IMR-90 (cell line): ENCODE measurements at regions not wholly inside any gene's neighbourhood (a gene's known extent, or its start where the extent isn't known, plus 50 kb on each side); places are given as distances from the start of the nearest gene placed in this dataset.

ENCODE experiments used
- ATAC-seq: fragments of 200-7000 bp; cut with Tn5 transposase; 2 replicates; pipeline ENCODE4 v1.9.1; 2020; ENCODE audit warnings: low read depth, mild to moderate bottlenecking, moderate library complexity
- BruUV-seq: library from RNA; stranded (reverse); fragments of 400-500 nt; replicated peaks from 2 replicates; lab custom pipeline; 2021; lab: Mats Ljungman, UMichigan
- CTCF ChIA-PET: fragments of 300-600 bp; formaldehyde crosslinking; extraction: SDS; loops from one replicate; lab custom pipeline; 2021; ENCODE audit warnings: antibody characterized with exemption; lab: Yijun Ruan, JAX
- POLR2A ChIA-PET: fragments of 300-600 bp; sonication (Branson Sonifier 250); formaldehyde crosslinking; loops from one replicate; lab custom pipeline; 2022; ENCODE audit warnings: antibody characterized with exemption; ENCODE audit not compliant: unreplicated experiment; lab: Charles Lee
- DNase-seq: peaks from one replicate; pipeline ENCODE4 v3.0.0; 2013
- H2AFZ ChIP-seq: replicated peaks from 2 replicates; pipeline ENCODE3; 2013; ENCODE audit warnings: low read length, mild to moderate bottlenecking; ENCODE audit not compliant: poor library complexity
- H2AK5ac ChIP-seq: 2 replicates; pipeline ENCODE4 v1.6.1; 2013; ENCODE audit warnings: low read depth, low read length, inconsistent platforms
- H2AK9ac ChIP-seq: replicated peaks from 2 replicates; pipeline ENCODE3; 2013; ENCODE audit warnings: mild to moderate bottlenecking, low read depth, low read length, moderate library complexity; ENCODE audit not compliant: poor library complexity
- H2BK120ac ChIP-seq: 2 replicates; pipeline ENCODE4 v1.6.1; 2013; ENCODE audit warnings: low read depth, low read length, inconsistent platforms
- H2BK15ac ChIP-seq: 3 replicates; pipeline ENCODE4 v1.6.1; 2013; ENCODE audit warnings: low read depth, low read length, inconsistent platforms
- H2BK20ac ChIP-seq: 2 replicates; pipeline ENCODE4 v1.6.1; 2013; ENCODE audit warnings: low read depth, mild to moderate bottlenecking, inconsistent platforms, low read length, moderate library complexity
- H2BK5ac ChIP-seq: 2 replicates; pipeline ENCODE4 v1.6.1; 2013; ENCODE audit warnings: mild to moderate bottlenecking, low read depth, low read length, inconsistent platforms; ENCODE audit not compliant: poor library complexity, severe bottlenecking
- H3K14ac ChIP-seq: replicated peaks from 2 replicates; pipeline ENCODE4 v1.6.1; 2013; ENCODE audit warnings: low read depth, low read length, inconsistent platforms
- H3K18ac ChIP-seq: 2 replicates; pipeline ENCODE4 v1.6.1; 2013; ENCODE audit warnings: low read depth, low read length, control low read depth
- H3K23ac ChIP-seq: 2 replicates; pipeline ENCODE4 v1.6.1; 2013; ENCODE audit warnings: low read depth, low read length, inconsistent platforms
- H3K27ac ChIP-seq: 2 replicates; pipeline ENCODE4 v1.5.1; 2013; ENCODE audit warnings: mild to moderate bottlenecking, control low read depth, low read length; ENCODE audit not compliant: insufficient read depth
- H3K27me3 ChIP-seq: 2 replicates; pipeline ENCODE4 v1.6.1; 2013; ENCODE audit warnings: low read length; ENCODE audit not compliant: control insufficient read depth, insufficient read depth
- H3K36me3 ChIP-seq: 2 replicates; pipeline ENCODE4 v1.6.1; 2013; ENCODE audit warnings: low read length, mixed read lengths; ENCODE audit not compliant: control insufficient read depth, insufficient read depth
- H3K4ac ChIP-seq: 2 replicates; pipeline ENCODE4 v1.6.1; 2013; ENCODE audit warnings: low read depth, low read length, inconsistent platforms
- H3K4me1 ChIP-seq: 2 replicates; pipeline ENCODE4 v1.6.1; 2013; ENCODE audit warnings: low read length, mixed read lengths; ENCODE audit not compliant: control insufficient read depth, insufficient read depth
- H3K4me2 ChIP-seq: 2 replicates; pipeline ENCODE4 v1.6.1; 2013; ENCODE audit warnings: low read depth, mild to moderate bottlenecking, control low read depth, low read length, moderate library complexity
- H3K4me3 ChIP-seq: 2 replicates; pipeline ENCODE4 v1.5.1; 2013; ENCODE audit warnings: low read depth, mild to moderate bottlenecking, control low read depth, low read length, moderate library complexity; ENCODE audit not compliant: insufficient read depth
- H3K56ac ChIP-seq: 2 replicates; pipeline ENCODE4 v1.6.1; 2013; ENCODE audit warnings: low read length, inconsistent platforms; ENCODE audit not compliant: insufficient read depth; ENCODE audit errors: extremely low read depth
- H3K79me1 ChIP-seq, 2 experiments: 2 replicates each; pipeline ENCODE4 v1.6.1; 2013; ENCODE audit warnings: low read length in 2 of 2, inconsistent platforms in 1 of 2, low read depth in 1 of 2
- H3K9ac ChIP-seq: 2 replicates; pipeline ENCODE4 v1.6.1; 2013; ENCODE audit warnings: low read depth, low read length, control low read depth
- H3K9me1 ChIP-seq: 2 replicates; pipeline ENCODE4 v1.6.1; 2013; ENCODE audit warnings: low read length, inconsistent platforms; ENCODE audit not compliant: insufficient read depth
- H3K9me3 ChIP-seq: 2 replicates; pipeline ENCODE4 v1.6.1; 2013; ENCODE audit warnings: low read length; ENCODE audit not compliant: control insufficient read depth, insufficient read depth
- H4K20me1 ChIP-seq: 2 replicates; pipeline ENCODE4 v1.6.1; 2013; ENCODE audit warnings: low read length, inconsistent platforms; ENCODE audit not compliant: insufficient read depth
- H4K5ac ChIP-seq: 2 replicates; pipeline ENCODE4 v1.6.1; 2013; ENCODE audit warnings: mild to moderate bottlenecking, low read depth, low read length, control low read depth
- H4K8ac ChIP-seq, 2 experiments: 2 replicates each; pipeline ENCODE4 v1.6.1; 2013; ENCODE audit warnings: low read depth in 2 of 2, low read length in 2 of 2, control low read depth in 1 of 2, inconsistent platforms in 1 of 2
- H4K91ac ChIP-seq: 2 replicates; pipeline ENCODE4 v1.6.1; 2013; ENCODE audit warnings: low read depth, low read length, inconsistent platforms; ENCODE audit not compliant: insufficient read depth
- CEBPB ChIP-seq: IDR thresholded peaks from 2 replicates; pipeline ENCODE4 v1.6.1; 2012; ENCODE audit warnings: low read depth, low read length, improper control_type of control experiment
- CHD1 ChIP-seq: IDR thresholded peaks from 2 replicates; pipeline ENCODE4 v1.6.1; 2012; ENCODE audit warnings: low read depth, low read length, improper control_type of control experiment
- FOS ChIP-seq: fragments of 150-350 bp; IDR thresholded peaks from 2 replicates; pipeline ENCODE4 v1.6.1; 2016; ENCODE audit warnings: low read depth, low read length
- MAFK ChIP-seq: IDR thresholded peaks from 2 replicates; pipeline ENCODE4 v1.6.1; 2012; ENCODE audit warnings: low read depth, low read length, improper control_type of control experiment
- MAZ ChIP-seq: IDR thresholded peaks from 2 replicates; pipeline ENCODE4 v1.6.1; 2012; ENCODE audit warnings: low read depth, mild to moderate bottlenecking, low read length, improper control_type of control experiment, moderate library complexity, borderline replicate concordance
- MXI1 ChIP-seq: IDR thresholded peaks from 2 replicates; pipeline ENCODE4 v1.6.1; 2012; ENCODE audit warnings: low read depth, mild to moderate bottlenecking, low read length, moderate library complexity, borderline replicate concordance
- RCOR1 ChIP-seq: IDR thresholded peaks from 2 replicates; pipeline ENCODE4 v1.6.1; 2012; ENCODE audit warnings: mild to moderate bottlenecking, low read length, improper control_type of control experiment; ENCODE audit not compliant: insufficient replicate concordance
- SMC3 ChIP-seq: fragments of 150-350 bp; IDR thresholded peaks from 2 replicates; pipeline ENCODE4 v1.6.1; 2016; ENCODE audit warnings: low read depth, mild to moderate bottlenecking, antibody characterized with exemption, low read length, moderate library complexity
- USF2 ChIP-seq: fragments of 150-350 bp; IDR thresholded peaks from 2 replicates; pipeline ENCODE4 v1.6.1; 2017; ENCODE audit warnings: mild to moderate bottlenecking, antibody characterized with exemption, low read length, low read depth
- WGBS, 2 experiments: methylation state at CpG; one replicate each; pipeline versions ENCODE4 v1.1.5 to v1.1.7; 2013; ENCODE audit warnings: missing lambda C conversion rate in 2 of 2; ENCODE audit not compliant: insufficient read length in 1 of 2; ENCODE audit errors: extremely low coverage in 2 of 2; 5-methylcytosine and 5-hydroxymethylcytosine counted together
- dilution Hi-C: fragments of 300-500 bp; cut with HindIII; formaldehyde crosslinking; loops from one replicate; pipeline ENCODE4 v1.14.3; 2018; ENCODE audit warnings: low sequenced_read_pairs; ENCODE audit not compliant: unreplicated experiment
- in situ Hi-C: fragments of 300-500 bp; cut with MboI; formaldehyde crosslinking; loops from 3 replicates; pipeline ENCODE4 v1.14.3; 2019; ENCODE audit warnings: low sequenced_read_pairs, inconsistent platforms, mixed read lengths
- intact Hi-C: fragments of 100-400 bp; cut with micrococcal nuclease; formaldehyde crosslinking; loops from 2 replicates; pipeline ENCODE4 v1.10.0; 2022

- TF ChIP-seq FOS (no peak), SMC3 (no peak), RCOR1 (no peak), MAZ (no peak), MAFK (no peak)
Measured at GRCh38 chr10:78968943-78969342, 99.8 kb upstream of the ZMIZ1 start (continued).

- no peak overlapping the region for H2AK9ac ChIP-seq
- 90% methylated on average over 6 of the region's 10 CpGs; no CpG with 5 or more reads in 1 of the 2 experiments for WGBS, 2 experiments
- H4K91ac ChIP-seq = peak overlapping the region; percentile 42; the same call in 1 of the 2 replicates
- in situ Hi-C loops (no loop called here), intact Hi-C loops (loop anchor here (5.0 to 10.0 kb wide), 4 partner anchors 228 to 922 kb away; no protein-coding TSS in a partner anchor), dilution Hi-C loops (no loop called here)
- no peak overlapping the region for H3K56ac ChIP-seq
- H2BK120ac ChIP-seq = peak overlapping the region; percentile 47
- POLR2A ChIA-PET = no interaction called here
- H3K36me3 ChIP-seq = no peaks in the 10 kb centered on the region
- TF ChIP-seq MXI1 (no peak), SMC3 (no peak), USF2 (no peak), CHD1 (no peak), CEBPB (no peak)
- H4K20me1 ChIP-seq = no peaks in the 10 kb centered on the region; the same call in 1 of the 2 replicates
- H3K27ac ChIP-seq = no peak overlapping the region
- peaks cover 14% of the 10 kb centered on the region for H3K9me1 ChIP-seq
- CTCF ChIA-PET = no interaction called here
- H3K27me3 ChIP-seq = no peaks in the 10 kb centered on the region
- peak overlapping the region; percentile 24; the same call in 2 of the 3 replicates for H2BK15ac ChIP-seq
- no peaks in the 10 kb centered on the region for H3K9me3 ChIP-seq
- H3K79me1 ChIP-seq = peaks cover 5 to 8% of the 10 kb centered on the region in 2 experiments; a peak in 3 of 4 replicates
- peak overlapping the region; percentile 7 for H2BK5ac ChIP-seq
- no peak overlapping the region for H3K4me3 ChIP-seq
- BruUV-seq = no TSS peak
- no peak overlapping the region for H3K4me2 ChIP-seq
- H3K18ac ChIP-seq = peak overlapping the region; percentile 18; the same call in 1 of the 2 replicates
- H4K8ac ChIP-seq = no peak overlapping the region; a peak in 1 of 4 replicates
- peaks cover 30% of the 10 kb centered on the region for H3K4me1 ChIP-seq
- no peak for ATAC-seq
- no peak overlapping the region; the same call in 1 of the 2 replicates for H2BK20ac ChIP-seq
- no peak overlapping the region for H2AFZ ChIP-seq
- H4K5ac ChIP-seq = no peak overlapping the region
- H2AK5ac ChIP-seq = peak overlapping the region; percentile 20; the same call in 1 of the 2 replicates
- H3K9ac ChIP-seq = no peak overlapping the region
- H3K23ac ChIP-seq = peak overlapping the region; percentile 80; the same call in 1 of the 2 replicates
- peak overlapping the region; percentile 61 for H3K14ac ChIP-seq
- H3K4ac ChIP-seq = peak overlapping the region; percentile 54
- no peak for DNase-seq
Measured at GRCh38 chr10:78969719-78970118, 99.0 kb upstream of the ZMIZ1 start.
